RPMI7951 (cell line): ENCODE measurements at regions not wholly inside any gene's neighbourhood (a gene's known extent, or its start where the extent isn't known, plus 50 kb on each side); places are given as distances from the start of the nearest gene placed in this dataset.
A peak's percentile ranks its signal among the peaks of the same experiment; 100 is the strongest.
"Not testable (repeated sequence)": the region's sequence is repeated elsewhere in the genome, so short reads cannot be mapped to it uniquely, and the experiment has no call there.

Source experiments
- DNase-seq: peaks from one replicate; pipeline ENCODE4 v3.0.0-alpha.2; 2012; ENCODE audit warnings: low read depth

GRCh38 chr9:82382887-82383616 lies 394.5 kb downstream of the SPATA31D1 start:
- DNase-seq = no peak

- no peak for DNase-seq
Observed at GRCh38 chr9:82385633-82386032, 397.1 kb downstream of the SPATA31D1 start.

GRCh38 chr9:82397534-82397933 lies 409.0 kb downstream of the SPATA31D1 start:
- no peak for DNase-seq

- peak; percentile 3 for DNase-seq
Observed at GRCh38 chr9:82404196-82404870, 415.8 kb downstream of the SPATA31D1 start.

- peak; percentile 21 for DNase-seq
Observed at GRCh38 chr9:82404881-82405280, 416.3 kb downstream of the SPATA31D1 start.

- DNase-seq = no peak
Observed at GRCh38 chr9:82406456-82407085, 418.0 kb downstream of the SPATA31D1 start.

- DNase-seq = no peak
Observed at GRCh38 chr9:82410306-82410705, 421.7 kb downstream of the SPATA31D1 start.

GRCh38 chr9:82410866-82411265 lies 422.3 kb downstream of the SPATA31D1 start:
- no peak for DNase-seq

- no peak for DNase-seq
Observed at GRCh38 chr9:82412586-82413305, 424.2 kb downstream of the SPATA31D1 start.

GRCh38 chr9:82417501-82417900 lies 428.9 kb downstream of the SPATA31D1 start:
- no peak for DNase-seq

GRCh38 chr9:82418334-82418733 lies 429.8 kb downstream of the SPATA31D1 start:
- DNase-seq = no peak

- DNase-seq = no peak
Observed at GRCh38 chr9:82419696-82420486, 431.3 kb downstream of the SPATA31D1 start.

GRCh38 chr9:82421498-82421897 lies 432.9 kb downstream of the SPATA31D1 start:
- no peak for DNase-seq

- DNase-seq = no peak
Observed at GRCh38 chr9:82423700-82424099, 435.1 kb downstream of the SPATA31D1 start.

GRCh38 chr9:82424599-82425120 lies 436.1 kb downstream of the SPATA31D1 start:
- DNase-seq = no peak

- no peak for DNase-seq
Observed at GRCh38 chr9:82431121-82431520, 442.5 kb downstream of the SPATA31D1 start.

GRCh38 chr9:82433290-82433931 lies 444.8 kb downstream of the SPATA31D1 start:
- DNase-seq = not testable (repeated sequence)

- DNase-seq = no peak
Observed at GRCh38 chr9:82436475-82436874, 447.9 kb downstream of the SPATA31D1 start.

- DNase-seq = not testable (repeated sequence)
Observed at GRCh38 chr9:82437183-82437582, 448.6 kb downstream of the SPATA31D1 start.

GRCh38 chr9:82438581-82438980 lies 450.0 kb downstream of the SPATA31D1 start:
- no peak for DNase-seq

- no peak for DNase-seq
Observed at GRCh38 chr9:82443312-82443711, 454.7 kb downstream of the SPATA31D1 start.
